ENCODE measurements at regions not wholly inside any gene's neighbourhood (a gene's known extent, or its start where the extent isn't known, plus 50 kb on each side); places are given as distances from the start of the nearest gene placed in this dataset.

- peak; percentile 82 for DNase-seq (ENCODE audit: low read depth)
These were observed 185.4 kb downstream of the FBXO15 start for GRCh38 chr18:73962256-73962655.

- no peak for DNase-seq (ENCODE audit: low read depth)
These were observed 185.8 kb downstream of the FBXO15 start for GRCh38 chr18:73961804-73962203.

GRCh38 chr18:73959352-73959751 is 188.3 kb downstream of the FBXO15 start:
- no peak for DNase-seq (ENCODE audit: low read depth)

- DNase-seq (ENCODE audit: low read depth): no peak
These were observed 193.4 kb downstream of the FBXO15 start for GRCh38 chr18:73954268-73954667.

GRCh38 chr18:73952296-73952946 is 195.2 kb downstream of the FBXO15 start:
- no peak for DNase-seq (ENCODE audit: low read depth)

GRCh38 chr18:73950116-73950700 is 197.4 kb downstream of the FBXO15 start:
- DNase-seq (ENCODE audit: low read depth): no peak

- DNase-seq (ENCODE audit: low read depth): peak; percentile 41
These were observed 199.1 kb downstream of the FBXO15 start for GRCh38 chr18:73948497-73948896.

GRCh38 chr18:73948084-73948483 is 199.6 kb downstream of the FBXO15 start:
- DNase-seq (ENCODE audit: low read depth): no peak

- DNase-seq (ENCODE audit: low read depth): no peak
These were observed 200.3 kb downstream of the FBXO15 start for GRCh38 chr18:73947180-73947921.

GRCh38 chr18:73945130-73945792 is 202.4 kb downstream of the FBXO15 start:
- peak; percentile 55 for DNase-seq (ENCODE audit: low read depth)

- no peak for DNase-seq (ENCODE audit: low read depth)
These were observed 202.9 kb downstream of the FBXO15 start for GRCh38 chr18:73944715-73945114.

GRCh38 chr18:73943763-73944162 is 203.9 kb downstream of the FBXO15 start:
- DNase-seq (ENCODE audit: low read depth): no peak

GRCh38 chr18:73942956-73943355 is 204.7 kb downstream of the FBXO15 start:
- no peak for DNase-seq (ENCODE audit: low read depth)

- no peak for DNase-seq (ENCODE audit: low read depth)
These were observed 205.5 kb downstream of the FBXO15 start for GRCh38 chr18:73942081-73942625.

- DNase-seq (ENCODE audit: low read depth): no peak
These were observed 206.9 kb downstream of the FBXO15 start for GRCh38 chr18:73940721-73941120.

- DNase-seq (ENCODE audit: low read depth): no peak
These were observed 208.2 kb downstream of the FBXO15 start for GRCh38 chr18:73939391-73939790.

- DNase-seq (ENCODE audit: low read depth): no peak
These were observed 213.9 kb downstream of the FBXO15 start for GRCh38 chr18:73933685-73934084.

- DNase-seq (ENCODE audit: low read depth): no peak
These were observed 214.7 kb downstream of the FBXO15 start for GRCh38 chr18:73932976-73933375.

GRCh38 chr18:73927496-73927895 is 220.1 kb downstream of the FBXO15 start:
- no peak for DNase-seq (ENCODE audit: low read depth)

- DNase-seq (ENCODE audit: low read depth): peak; percentile 23
These were observed 222.8 kb downstream of the FBXO15 start for GRCh38 chr18:73924836-73925235.

GRCh38 chr18:73924307-73924706 is 223.3 kb downstream of the FBXO15 start:
- DNase-seq (ENCODE audit: low read depth): peak; percentile 15

- peak; percentile 79 for DNase-seq (ENCODE audit: low read depth)
These were observed 223.8 kb downstream of the FBXO15 start for GRCh38 chr18:73923866-73924265.

Data from EH (cell line).